Stimulated activated memory B cell treated with anti-CD40 and anti-IgM and Interleukin-4, amounts not matched to agents 10 μg/mL and 1 μg/mL and 100 μg/mL, for 72 hours (primary cell): ENCODE measurements at regions not wholly inside any gene's neighbourhood (a gene's known extent, or its start where the extent isn't known, plus 50 kb on each side); places are given as distances from the start of the nearest gene placed in this dataset.
"Not testable (repeated sequence)": the region's sequence is repeated elsewhere in the genome, so short reads cannot be mapped to it uniquely, and the experiment has no call there.

Experiments
- ATAC-seq: fragments of 150-1000 bp; cut with Tn5 transposase; 2 replicates; pipeline ENCODE4 v1.10.0; 2021
- H3K27ac Mint-ChIP-seq: one replicate; pipeline ENCODE4 v1.8.0; 2022; ENCODE audit warnings: mild to moderate bottlenecking, mixed read lengths
- H3K27me3 Mint-ChIP-seq: one replicate; pipeline ENCODE4 v1.8.0; 2022; ENCODE audit warnings: mixed read lengths
- H3K36me3 Mint-ChIP-seq: one replicate; pipeline ENCODE4 v1.8.0; 2022; ENCODE audit warnings: mixed read lengths
- H3K4me1 Mint-ChIP-seq: one replicate; pipeline ENCODE4 v1.8.0; 2022; ENCODE audit warnings: mixed read lengths
- H3K4me3 Mint-ChIP-seq: one replicate; pipeline ENCODE4 v1.8.0; 2022; ENCODE audit warnings: mild to moderate bottlenecking, moderate library complexity, mixed read lengths
- H3K9me3 Mint-ChIP-seq: one replicate; pipeline ENCODE4 v1.8.0; 2022; ENCODE audit warnings: mixed read lengths

GRCh38 chr14:21780429-21781084, 106.9 kb upstream of the OR4E1 start:
- Mint-ChIP-seq H3K27me3 (peaks cover 18% of the 10 kb centered on the region), H3K4me1 (no peaks in the 10 kb centered on the region), H3K4me3 (no peak overlapping the region), H3K27ac (no peak overlapping the region), H3K36me3 (no peaks in the 10 kb centered on the region), H3K9me3 (no peaks in the 10 kb centered on the region)
- no peak for ATAC-seq

GRCh38 chr14:21771671-21772070, 98.1 kb upstream of the OR4E1 start:
- Mint-ChIP-seq H3K4me3 (no peak overlapping the region), H3K27me3 (peaks cover 9% of the 10 kb centered on the region), H3K27ac (no peak overlapping the region), H3K9me3 (no peaks in the 10 kb centered on the region), H3K4me1 (no peaks in the 10 kb centered on the region), H3K36me3 (no peaks in the 10 kb centered on the region)
- ATAC-seq = no peak

- H3K4me1 Mint-ChIP-seq = no peaks in the 10 kb centered on the region
- H3K36me3 Mint-ChIP-seq = no peaks in the 10 kb centered on the region
- peaks cover 6% of the 10 kb centered on the region for H3K9me3 Mint-ChIP-seq
- H3K4me3 Mint-ChIP-seq = no peak overlapping the region
- ATAC-seq = no peak
- H3K27ac Mint-ChIP-seq = no peak overlapping the region
- H3K27me3 Mint-ChIP-seq = no peaks in the 10 kb centered on the region
Observed at GRCh38 chr14:21768875-21769257, 95.2 kb upstream of the OR4E1 start.

- peak; percentile 45 for ATAC-seq
- H3K4me3 Mint-ChIP-seq = no peak overlapping the region
- no peaks in the 10 kb centered on the region for H3K27me3 Mint-ChIP-seq
- no peak overlapping the region for H3K27ac Mint-ChIP-seq
- no peaks in the 10 kb centered on the region for H3K36me3 Mint-ChIP-seq
- H3K9me3 Mint-ChIP-seq = peaks cover 6% of the 10 kb centered on the region
- H3K4me1 Mint-ChIP-seq = no peaks in the 10 kb centered on the region
Observed at GRCh38 chr14:21768116-21768874, 94.7 kb upstream of the OR4E1 start.

- not testable (repeated sequence) for H3K4me1 Mint-ChIP-seq, ATAC-seq, H3K27ac Mint-ChIP-seq, H3K36me3 Mint-ChIP-seq, H3K4me3 Mint-ChIP-seq
- Mint-ChIP-seq H3K9me3 (peaks cover 15% of the 10 kb centered on the region), H3K27me3 (peaks cover 36% of the 10 kb centered on the region)
Observed at GRCh38 chr14:21760360-21760759, 86.7 kb upstream of the OR4E1 start.

- no peaks in the 10 kb centered on the region for H3K36me3 Mint-ChIP-seq
- ATAC-seq = no peak
- H3K27ac Mint-ChIP-seq = no peak overlapping the region
- no peak overlapping the region for H3K4me3 Mint-ChIP-seq
- H3K9me3 Mint-ChIP-seq = no peaks in the 10 kb centered on the region
- H3K27me3 Mint-ChIP-seq = peaks cover 4% of the 10 kb centered on the region
- H3K4me1 Mint-ChIP-seq = peaks cover 6% of the 10 kb centered on the region
Observed at GRCh38 chr14:21749306-21749868, 75.8 kb upstream of the OR4E1 start.

GRCh38 chr14:21748869-21749303, 75.3 kb upstream of the OR4E1 start:
- ATAC-seq = peak; percentile 65
- H3K9me3 Mint-ChIP-seq = no peaks in the 10 kb centered on the region
- no peaks in the 10 kb centered on the region for H3K36me3 Mint-ChIP-seq
- no peak overlapping the region for H3K4me3 Mint-ChIP-seq
- H3K27ac Mint-ChIP-seq = no peak overlapping the region
- H3K27me3 Mint-ChIP-seq = peaks cover 5% of the 10 kb centered on the region
- peaks cover 6% of the 10 kb centered on the region for H3K4me1 Mint-ChIP-seq

- H3K36me3 Mint-ChIP-seq = no peaks in the 10 kb centered on the region
- peaks cover 46% of the 10 kb centered on the region for H3K27me3 Mint-ChIP-seq
- H3K27ac Mint-ChIP-seq = no peak overlapping the region
- no peak overlapping the region for H3K4me3 Mint-ChIP-seq
- H3K4me1 Mint-ChIP-seq = no peaks in the 10 kb centered on the region
- H3K9me3 Mint-ChIP-seq = no peaks in the 10 kb centered on the region
- no peak for ATAC-seq
Observed at GRCh38 chr14:21735639-21736307, 62.2 kb upstream of the OR4E1 start.

GRCh38 chr14:21735200-21735599, 61.6 kb upstream of the OR4E1 start:
- Mint-ChIP-seq H3K27me3 (peaks cover 40% of the 10 kb centered on the region), H3K9me3 (no peaks in the 10 kb centered on the region), H3K27ac (no peak overlapping the region), H3K36me3 (no peaks in the 10 kb centered on the region), H3K4me1 (peaks cover under 1% of the 10 kb centered on the region), H3K4me3 (no peak overlapping the region)
- no peak for ATAC-seq

GRCh38 chr14:21734457-21735074, 60.9 kb upstream of the OR4E1 start:
- H3K4me1 Mint-ChIP-seq = peaks cover 5% of the 10 kb centered on the region
- no peak for ATAC-seq
- H3K4me3 Mint-ChIP-seq = no peak overlapping the region
- no peaks in the 10 kb centered on the region for H3K9me3 Mint-ChIP-seq
- H3K36me3 Mint-ChIP-seq = no peaks in the 10 kb centered on the region
- H3K27me3 Mint-ChIP-seq = peaks cover 40% of the 10 kb centered on the region
- no peak overlapping the region for H3K27ac Mint-ChIP-seq

- peaks cover 23% of the 10 kb centered on the region for H3K27me3 Mint-ChIP-seq
- no peak overlapping the region for H3K4me3 Mint-ChIP-seq
- ATAC-seq = no peak
- H3K9me3 Mint-ChIP-seq = no peaks in the 10 kb centered on the region
- no peaks in the 10 kb centered on the region for H3K36me3 Mint-ChIP-seq
- H3K27ac Mint-ChIP-seq = no peak overlapping the region
- peaks cover 5% of the 10 kb centered on the region for H3K4me1 Mint-ChIP-seq
Observed at GRCh38 chr14:21729703-21730233, 56.1 kb upstream of the OR4E1 start.

- H3K27me3 Mint-ChIP-seq = peaks cover 43% of the 10 kb centered on the region
- H3K27ac Mint-ChIP-seq = no peak overlapping the region
- no peaks in the 10 kb centered on the region for H3K36me3 Mint-ChIP-seq
- no peak overlapping the region for H3K4me3 Mint-ChIP-seq
- peaks cover 5% of the 10 kb centered on the region for H3K4me1 Mint-ChIP-seq
- ATAC-seq = no peak
- no peaks in the 10 kb centered on the region for H3K9me3 Mint-ChIP-seq
Observed at GRCh38 chr14:21725250-21725649, 51.6 kb upstream of the OR4E1 start.

- H3K9me3 Mint-ChIP-seq = no peaks in the 10 kb centered on the region
- peaks cover 37% of the 10 kb centered on the region for H3K27me3 Mint-ChIP-seq
- H3K27ac Mint-ChIP-seq = no peak overlapping the region
- no peak for ATAC-seq
- no peak overlapping the region for H3K4me3 Mint-ChIP-seq
- H3K4me1 Mint-ChIP-seq = no peaks in the 10 kb centered on the region
- no peaks in the 10 kb centered on the region for H3K36me3 Mint-ChIP-seq
Observed at GRCh38 chr14:21724090-21724973, 50.7 kb upstream of the OR4E1 start.

GRCh38 chr14:21723431-21724045, 49.9 kb upstream of the OR4E1 start:
- Mint-ChIP-seq H3K27ac (no peak overlapping the region), H3K27me3 (peaks cover 44% of the 10 kb centered on the region), H3K4me3 (no peak overlapping the region), H3K36me3 (no peaks in the 10 kb centered on the region), H3K9me3 (no peaks in the 10 kb centered on the region), H3K4me1 (no peaks in the 10 kb centered on the region)
- ATAC-seq = no peak
